ENCODE measurements at regions not wholly inside any gene's neighbourhood (a gene's known extent, or its start where the extent isn't known, plus 50 kb on each side); places are given as distances from the start of the nearest gene placed in this dataset.

DNA sequence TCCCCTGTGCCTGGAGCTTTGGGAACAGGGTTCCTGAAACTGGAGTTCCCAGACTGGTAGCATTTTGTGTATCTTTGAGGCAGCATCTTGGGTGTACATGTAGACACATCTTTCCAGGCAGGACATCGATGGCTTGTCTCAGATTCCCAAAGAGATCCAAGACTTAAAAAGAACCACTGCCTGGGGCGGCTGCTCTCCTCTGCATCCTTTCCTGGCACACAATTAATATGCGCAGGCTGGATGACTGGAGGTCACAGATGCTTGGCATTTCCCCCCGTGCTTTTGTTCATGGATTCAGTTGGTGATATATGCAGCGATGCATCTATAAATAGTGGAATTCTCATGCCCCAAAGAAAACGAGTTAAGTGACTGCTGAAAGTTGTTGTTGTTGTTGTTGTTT lies 80.5 kb downstream of the CLDN34 start:
- H3K27ac ChIP-seq (ENCODE audit: low read length) = no peak overlapping the region
- peaks cover 40% of the 10 kb centered on the region for H3K4me1 ChIP-seq (ENCODE audit: control insufficient read depth, insufficient read depth, low read length)
- peaks cover 0 to 4% of the 10 kb centered on the region in 2 donors for H3K27me3 ChIP-seq (ENCODE audit: control insufficient read depth in 1 of 2, insufficient read depth in 2 of 2, low read length in 2 of 2)
- peak overlapping the region in 1 of 2 donors; percentile 40 for H3K4me3 ChIP-seq (ENCODE audit: low read length in 2 of 2)
- H3K9me3 ChIP-seq (ENCODE audit: control insufficient read depth in 2 of 2, low read length in 2 of 2) = no peaks in the 10 kb centered on the region
- H3K9ac ChIP-seq (ENCODE audit: low read length in 2 of 2) = no peak overlapping the region
- no peaks in the 10 kb centered on the region for H3K36me3 ChIP-seq (ENCODE audit: control insufficient read depth in 2 of 2, insufficient read depth in 2 of 2, low read length in 2 of 2)

DNA sequence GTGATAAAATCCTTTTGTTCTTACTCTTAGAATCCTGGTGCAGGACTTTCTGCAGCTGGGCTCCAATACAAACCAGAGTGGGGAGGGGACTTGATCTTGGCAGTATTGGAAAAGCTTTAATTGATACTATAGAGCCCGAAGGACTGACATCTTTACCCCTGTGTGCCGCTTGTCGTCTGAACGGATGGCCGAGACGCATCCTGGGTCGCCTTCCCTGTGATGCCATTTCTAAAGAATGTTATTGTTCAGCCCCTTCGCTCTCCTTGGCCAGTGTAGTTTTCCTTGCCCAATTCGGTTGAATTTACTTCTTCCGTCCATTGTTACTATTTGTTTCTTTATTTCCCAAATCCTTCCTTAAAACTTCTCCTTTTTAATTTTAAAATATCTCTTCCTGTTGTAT lies 80.9 kb downstream of the CLDN34 start:
- Histone ChIP-seq H3K4me1 (ENCODE audit: control insufficient read depth, insufficient read depth, low read length) (peaks cover 44% of the 10 kb centered on the region), H3K27ac (ENCODE audit: low read length) (no peak overlapping the region)

GRCh38 chrX:10048707-10049106 lies 81.5 kb downstream of the CLDN34 start:
- peak overlapping the region; percentile 18 for H3K27ac ChIP-seq (ENCODE audit: low read length)
- no peak overlapping the region for H3K9ac ChIP-seq (ENCODE audit: low read length in 2 of 2)
- no peak overlapping the region for H3K4me3 ChIP-seq (ENCODE audit: low read length in 2 of 2)
- peaks cover 0 to 4% of the 10 kb centered on the region in 2 donors for H3K27me3 ChIP-seq (ENCODE audit: control insufficient read depth in 1 of 2, insufficient read depth in 2 of 2, low read length in 2 of 2)
- peaks cover 45% of the 10 kb centered on the region for H3K4me1 ChIP-seq (ENCODE audit: control insufficient read depth, insufficient read depth, low read length)
- H3K36me3 ChIP-seq (ENCODE audit: control insufficient read depth in 2 of 2, insufficient read depth in 2 of 2, low read length in 2 of 2) = no peaks in the 10 kb centered on the region
- H3K9me3 ChIP-seq (ENCODE audit: control insufficient read depth in 2 of 2, low read length in 2 of 2) = no peaks in the 10 kb centered on the region

More for the DNA sequence above, 80.9 kb downstream of the CLDN34 start:
- H3K4me3 ChIP-seq (ENCODE audit: low read length in 2 of 2) = peak overlapping the region in 1 of 2 donors; percentile 40
- H3K9ac ChIP-seq (ENCODE audit: low read length in 2 of 2) = no peak overlapping the region
- no peaks in the 10 kb centered on the region for H3K9me3 ChIP-seq (ENCODE audit: control insufficient read depth in 2 of 2, low read length in 2 of 2)
- H3K27me3 ChIP-seq (ENCODE audit: control insufficient read depth in 1 of 2, insufficient read depth in 2 of 2, low read length in 2 of 2) = peaks cover 0 to 4% of the 10 kb centered on the region in 2 donors
- H3K36me3 ChIP-seq (ENCODE audit: control insufficient read depth in 2 of 2, insufficient read depth in 2 of 2, low read length in 2 of 2) = no peaks in the 10 kb centered on the region

DNA sequence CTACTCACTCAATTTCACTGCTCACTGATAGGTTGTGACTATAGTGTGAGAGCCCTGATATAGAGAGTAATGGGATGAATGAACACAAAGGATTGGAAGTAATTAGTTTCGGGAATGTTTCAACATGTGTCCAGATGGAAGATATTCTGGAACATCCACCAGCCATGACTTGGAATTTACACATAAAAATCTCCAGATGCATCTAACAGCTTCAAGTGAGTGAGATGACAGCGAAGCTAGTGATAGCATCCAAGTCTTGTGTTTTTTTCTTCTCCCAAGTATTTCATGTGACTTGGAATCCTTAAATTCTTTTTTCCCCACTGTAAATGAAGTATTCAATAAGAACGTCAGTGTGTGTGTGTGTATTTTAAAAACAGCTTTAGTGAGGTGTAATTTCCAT lies 82.1 kb downstream of the CLDN34 start:
- H3K9me3 ChIP-seq (ENCODE audit: control insufficient read depth in 2 of 2, low read length in 2 of 2) = no peaks in the 10 kb centered on the region
- no peak overlapping the region for H3K9ac ChIP-seq (ENCODE audit: low read length in 2 of 2)
- no peak overlapping the region for H3K4me3 ChIP-seq (ENCODE audit: low read length in 2 of 2)
- H3K36me3 ChIP-seq (ENCODE audit: control insufficient read depth in 2 of 2, insufficient read depth in 2 of 2, low read length in 2 of 2) = no peaks in the 10 kb centered on the region
- H3K27me3 ChIP-seq (ENCODE audit: control insufficient read depth in 1 of 2, insufficient read depth in 2 of 2, low read length in 2 of 2) = peaks cover 0 to 4% of the 10 kb centered on the region in 2 donors
- H3K4me1 ChIP-seq (ENCODE audit: control insufficient read depth, insufficient read depth, low read length) = peaks cover 43% of the 10 kb centered on the region
- H3K27ac ChIP-seq (ENCODE audit: low read length) = peak overlapping the region; percentile 24

GRCh38 chrX:10050481-10050880 lies 83.3 kb downstream of the CLDN34 start:
- Histone ChIP-seq H3K4me1 (ENCODE audit: control insufficient read depth, insufficient read depth, low read length) (peaks cover 32% of the 10 kb centered on the region), H3K4me3 (ENCODE audit: low read length in 2 of 2) (peak overlapping the region in 1 of 2 donors; percentile 29), H3K27me3 (ENCODE audit: control insufficient read depth in 1 of 2, insufficient read depth in 2 of 2, low read length in 2 of 2) (peaks cover 0 to 5% of the 10 kb centered on the region in 2 donors), H3K36me3 (ENCODE audit: control insufficient read depth in 2 of 2, insufficient read depth in 2 of 2, low read length in 2 of 2) (no peaks in the 10 kb centered on the region), H3K9me3 (ENCODE audit: control insufficient read depth in 2 of 2, low read length in 2 of 2) (no peaks in the 10 kb centered on the region), H3K9ac (ENCODE audit: low read length in 2 of 2) (no peak overlapping the region), H3K27ac (ENCODE audit: low read length) (peak overlapping the region; percentile 24)

- Histone ChIP-seq H3K4me1 (ENCODE audit: control insufficient read depth, insufficient read depth, low read length) (peaks cover 27% of the 10 kb centered on the region), H3K36me3 (ENCODE audit: control insufficient read depth in 2 of 2, insufficient read depth in 2 of 2, low read length in 2 of 2) (no peaks in the 10 kb centered on the region), H3K4me3 (ENCODE audit: low read length in 2 of 2) (no peak overlapping the region), H3K27me3 (ENCODE audit: control insufficient read depth in 1 of 2, insufficient read depth in 2 of 2, low read length in 2 of 2) (peaks cover 0 to 3% of the 10 kb centered on the region in 2 donors), H3K9me3 (ENCODE audit: control insufficient read depth in 2 of 2, low read length in 2 of 2) (no peaks in the 10 kb centered on the region), H3K9ac (ENCODE audit: low read length in 2 of 2) (no peak overlapping the region), H3K27ac (ENCODE audit: low read length) (no peak overlapping the region)
These were observed 84.8 kb downstream of the CLDN34 start for GRCh38 chrX:10051866-10052480.

DNA sequence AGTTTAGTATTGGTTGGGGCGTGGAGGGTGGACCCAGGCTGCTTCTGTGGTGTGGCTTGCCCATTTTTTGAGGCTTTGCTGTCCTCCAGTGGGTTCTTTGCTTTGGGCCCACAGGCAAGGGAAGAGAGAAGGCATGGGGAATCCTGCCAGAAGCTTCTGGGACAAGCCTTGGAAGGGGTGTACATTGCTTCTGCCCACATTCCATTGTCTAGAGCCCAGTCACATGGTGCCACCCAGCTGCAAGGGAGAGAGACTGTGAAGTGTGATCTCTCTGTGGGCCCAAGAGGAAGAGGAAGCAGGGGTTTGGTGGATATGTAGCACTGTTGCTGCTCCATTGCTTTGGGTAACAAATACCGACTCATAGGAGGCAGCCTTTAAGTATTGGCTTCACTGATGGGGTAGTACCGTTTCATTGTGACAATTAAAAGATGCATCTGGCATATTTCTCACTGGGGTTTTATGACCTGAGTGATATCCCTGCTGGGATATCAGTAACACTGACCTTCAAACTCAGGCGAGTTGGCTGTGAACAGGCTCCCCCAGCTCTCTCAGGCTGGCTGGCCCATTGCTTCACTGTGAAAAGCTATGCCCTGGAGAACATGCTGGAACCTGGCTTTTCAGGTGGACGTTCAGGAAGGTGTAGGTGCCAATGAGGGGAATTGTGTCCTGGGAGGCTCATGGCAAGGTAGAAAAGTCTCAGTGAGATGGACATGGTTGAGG lies 85.9 kb downstream of the CLDN34 start:
- H3K4me3 ChIP-seq (ENCODE audit: low read length in 2 of 2) = no peak overlapping the region
- H3K9ac ChIP-seq (ENCODE audit: low read length in 2 of 2) = no peak overlapping the region
- H3K36me3 ChIP-seq (ENCODE audit: control insufficient read depth in 2 of 2, insufficient read depth in 2 of 2, low read length in 2 of 2) = no peaks in the 10 kb centered on the region
- peaks cover 0 to 3% of the 10 kb centered on the region in 2 donors for H3K27me3 ChIP-seq (ENCODE audit: control insufficient read depth in 1 of 2, insufficient read depth in 2 of 2, low read length in 2 of 2)
- H3K9me3 ChIP-seq (ENCODE audit: control insufficient read depth in 2 of 2, low read length in 2 of 2) = no peaks in the 10 kb centered on the region
- H3K4me1 ChIP-seq (ENCODE audit: control insufficient read depth, insufficient read depth, low read length) = peaks cover 20% of the 10 kb centered on the region
- peak overlapping the region; percentile 6 for H3K27ac ChIP-seq (ENCODE audit: low read length)

GRCh38 chrX:10054396-10054795 lies 87.2 kb downstream of the CLDN34 start:
- peaks cover 0 to 3% of the 10 kb centered on the region in 2 donors for H3K27me3 ChIP-seq (ENCODE audit: control insufficient read depth in 1 of 2, insufficient read depth in 2 of 2, low read length in 2 of 2)
- H3K36me3 ChIP-seq (ENCODE audit: control insufficient read depth in 2 of 2, insufficient read depth in 2 of 2, low read length in 2 of 2) = no peaks in the 10 kb centered on the region
- H3K9me3 ChIP-seq (ENCODE audit: control insufficient read depth in 2 of 2, low read length in 2 of 2) = no peaks in the 10 kb centered on the region
- no peak overlapping the region for H3K4me3 ChIP-seq (ENCODE audit: low read length in 2 of 2)
- H3K4me1 ChIP-seq (ENCODE audit: control insufficient read depth, insufficient read depth, low read length) = peaks cover 16% of the 10 kb centered on the region
- no peak overlapping the region for H3K27ac ChIP-seq (ENCODE audit: low read length)
- no peak overlapping the region for H3K9ac ChIP-seq (ENCODE audit: low read length in 2 of 2)

- Histone ChIP-seq H3K4me3 (ENCODE audit: low read length in 2 of 2) (no peak overlapping the region), H3K4me1 (ENCODE audit: control insufficient read depth, insufficient read depth, low read length) (peaks cover 7% of the 10 kb centered on the region), H3K36me3 (ENCODE audit: control insufficient read depth in 2 of 2, insufficient read depth in 2 of 2, low read length in 2 of 2) (no peaks in the 10 kb centered on the region), H3K27me3 (ENCODE audit: control insufficient read depth in 1 of 2, insufficient read depth in 2 of 2, low read length in 2 of 2) (peaks cover 0 to 3% of the 10 kb centered on the region in 2 donors), H3K27ac (ENCODE audit: low read length) (no peak overlapping the region), H3K9ac (ENCODE audit: low read length in 2 of 2) (no peak overlapping the region), H3K9me3 (ENCODE audit: control insufficient read depth in 2 of 2, low read length in 2 of 2) (no peaks in the 10 kb centered on the region)
These were observed 88.3 kb downstream of the CLDN34 start for GRCh38 chrX:10055430-10055829.

GRCh38 chrX:10062352-10062751 lies 94.4 kb upstream of the CLCN4 start:
- H3K9me3 ChIP-seq (ENCODE audit: control insufficient read depth in 2 of 2, low read length in 2 of 2) = no peaks in the 10 kb centered on the region
- H3K36me3 ChIP-seq (ENCODE audit: control insufficient read depth in 2 of 2, insufficient read depth in 2 of 2, low read length in 2 of 2) = peaks cover 1 to 4% of the 10 kb centered on the region in 2 donors
- H3K27ac ChIP-seq (ENCODE audit: low read length) = no peak overlapping the region
- peaks cover 0 to 3% of the 10 kb centered on the region in 2 donors for H3K27me3 ChIP-seq (ENCODE audit: control insufficient read depth in 1 of 2, insufficient read depth in 2 of 2, low read length in 2 of 2)
- no peak overlapping the region for H3K9ac ChIP-seq (ENCODE audit: low read length in 2 of 2)
- H3K4me3 ChIP-seq (ENCODE audit: low read length in 2 of 2) = no peak overlapping the region
- peaks cover 14% of the 10 kb centered on the region for H3K4me1 ChIP-seq (ENCODE audit: control insufficient read depth, insufficient read depth, low read length)

DNA sequence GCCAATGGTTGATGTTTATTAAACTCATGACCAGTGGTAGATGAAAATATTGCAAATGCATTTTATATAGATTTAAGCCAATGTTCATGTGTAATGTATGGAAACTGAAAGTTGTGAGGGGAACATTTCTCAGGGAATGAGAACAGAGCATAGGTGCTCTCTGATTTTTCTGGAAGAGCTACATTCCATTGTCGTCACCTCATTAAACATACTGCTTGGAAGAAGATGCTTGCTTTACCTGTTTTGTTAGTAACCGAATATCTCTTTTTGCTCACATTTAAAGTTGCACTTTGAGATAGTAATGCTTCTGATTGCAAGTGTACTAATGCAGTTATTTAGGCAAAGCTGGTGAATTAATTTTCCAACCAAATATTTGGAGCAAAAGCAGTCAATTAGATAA lies 93.8 kb upstream of the CLCN4 start:
- peaks cover 14% of the 10 kb centered on the region for H3K4me1 ChIP-seq (ENCODE audit: control insufficient read depth, insufficient read depth, low read length)
- H3K4me3 ChIP-seq (ENCODE audit: low read length in 2 of 2) = no peak overlapping the region
- H3K9me3 ChIP-seq (ENCODE audit: control insufficient read depth in 2 of 2, low read length in 2 of 2) = no peaks in the 10 kb centered on the region
- no peak overlapping the region for H3K27ac ChIP-seq (ENCODE audit: low read length)
- peaks cover 0 to 3% of the 10 kb centered on the region in 2 donors for H3K27me3 ChIP-seq (ENCODE audit: control insufficient read depth in 1 of 2, insufficient read depth in 2 of 2, low read length in 2 of 2)
- no peak overlapping the region for H3K9ac ChIP-seq (ENCODE audit: low read length in 2 of 2)
- H3K36me3 ChIP-seq (ENCODE audit: control insufficient read depth in 2 of 2, insufficient read depth in 2 of 2, low read length in 2 of 2) = peaks cover 6 to 7% of the 10 kb centered on the region in 2 donors
